HepG2 (cell line): ENCODE measurements at regions not wholly inside any gene's neighbourhood (a gene's known extent, or its start where the extent isn't known, plus 50 kb on each side); places are given as distances from the start of the nearest gene placed in this dataset.

Source experiments
- AGO2 ChIP-seq: fragments of 200-400 bp; formaldehyde crosslinking; optimal IDR thresholded peaks from 2 replicates; pipeline ENCODE3; 2017; ENCODE audit warnings: mild to moderate bottlenecking, low read depth, low read length, moderate library complexity
- CBX1 ChIP-seq: IDR thresholded peaks from one replicate; pipeline ENCODE4 v1.6.1; 2016; ENCODE audit warnings: antibody characterized with exemption, low read depth
- ELF4 ChIP-seq: sonication (generic); formaldehyde crosslinking; IDR thresholded peaks from 2 replicates; pipeline ENCODE4 v1.5.0; 2020; ENCODE audit warnings: missing genetic modification reagents, mild to moderate bottlenecking, moderate library complexity, borderline replicate concordance
- GATAD2A ChIP-seq: IDR thresholded peaks from 2 replicates; pipeline ENCODE4 v1.6.1; 2016
- HDAC1 ChIP-seq: sonication (generic); formaldehyde crosslinking; IDR thresholded peaks from 2 replicates; pipeline ENCODE4 v1.5.1; 2020; ENCODE audit warnings: mild to moderate bottlenecking, missing genetic modification reagents
- JUND ChIP-seq: sonication (generic); formaldehyde crosslinking; IDR thresholded peaks from 2 replicates; pipeline ENCODE4 v1.8.0; 2022; ENCODE audit warnings: mild to moderate bottlenecking, missing genetic modification reagents
- MATR3 ChIP-seq: sonication (generic); formaldehyde crosslinking; IDR thresholded peaks from 2 replicates; pipeline ENCODE4 v1.4.0; 2020; ENCODE audit warnings: missing genetic modification reagents
- NR2C2 ChIP-seq: sonication (generic); formaldehyde crosslinking; IDR thresholded peaks from 2 replicates; pipeline ENCODE4 v1.4.0; 2020; ENCODE audit warnings: missing genetic modification reagents, mild to moderate bottlenecking, moderate library complexity, borderline replicate concordance
- PITX1 ChIP-seq: sonication (generic); formaldehyde crosslinking; IDR thresholded peaks from 2 replicates; pipeline ENCODE4 v1.5.1; 2020; ENCODE audit warnings: mild to moderate bottlenecking, missing genetic modification reagents
- RBFOX2 ChIP-seq: fragments of 200-400 bp; formaldehyde crosslinking; IDR thresholded peaks from 2 replicates; pipeline ENCODE4 v1.6.1; 2017; ENCODE audit warnings: low read depth, mild to moderate bottlenecking, low read length
- SAP130 ChIP-seq: IDR thresholded peaks from 2 replicates; pipeline ENCODE4 v1.6.1; 2016; ENCODE audit warnings: low read depth
- SRSF4 ChIP-seq: fragments of 200-400 bp; formaldehyde crosslinking; IDR thresholded peaks from one replicate; pipeline ENCODE4 v1.6.1; 2018; ENCODE audit warnings: mild to moderate bottlenecking, low read depth, low read length, moderate library complexity; ENCODE audit not compliant: poor library complexity, severe bottlenecking
- ZFAT ChIP-seq: sonication (generic); formaldehyde crosslinking; conservative IDR thresholded peaks from 2 replicates; pipeline ENCODE4 v1.8.1; 2023; ENCODE audit warnings: missing genetic modification reagents, inconsistent platforms
- ZFP82 ChIP-seq: sonication (generic); formaldehyde crosslinking; IDR thresholded peaks from 2 replicates; pipeline ENCODE4 v1.5.1; 2020; ENCODE audit warnings: mild to moderate bottlenecking, missing genetic modification reagents, borderline replicate concordance
- ZNF274 ChIP-seq: sonication (generic); formaldehyde crosslinking; IDR thresholded peaks from 2 replicates; pipeline ENCODE4 v1.5.1; 2020; ENCODE audit warnings: mild to moderate bottlenecking, missing genetic modification reagents
- ZNF350 ChIP-seq: sonication (generic); formaldehyde crosslinking; IDR thresholded peaks from 2 replicates; pipeline ENCODE4 v1.4.0; 2020; ENCODE audit warnings: mild to moderate bottlenecking, low read depth, missing genetic modification reagents, borderline replicate concordance
- ZNF432 ChIP-seq: sonication (generic); formaldehyde crosslinking; IDR thresholded peaks from 2 replicates; pipeline ENCODE4 v1.5.0; 2020; ENCODE audit warnings: missing genetic modification reagents, mild to moderate bottlenecking, borderline replicate concordance
- ZNF564 ChIP-seq: sonication (generic); formaldehyde crosslinking; IDR thresholded peaks from 2 replicates; pipeline ENCODE4 v1.8.1; 2023; ENCODE audit warnings: mild to moderate bottlenecking, missing genetic modification reagents
- ZNF749 ChIP-seq: sonication (generic); formaldehyde crosslinking; IDR thresholded peaks from 2 replicates; pipeline ENCODE4 v1.8.0; 2022; ENCODE audit warnings: mild to moderate bottlenecking, missing genetic modification reagents, moderate library complexity, borderline replicate concordance
- ZNF772 ChIP-seq: sonication (generic); formaldehyde crosslinking; IDR thresholded peaks from 2 replicates; pipeline ENCODE4 v1.5.0; 2020; ENCODE audit warnings: mild to moderate bottlenecking, missing genetic modification reagents
- ZSCAN12 ChIP-seq: sonication (generic); formaldehyde crosslinking; IDR thresholded peaks from 2 replicates; pipeline ENCODE4 v1.9.0; 2021; ENCODE audit warnings: mild to moderate bottlenecking, missing genetic modification reagents
- ZSCAN22 ChIP-seq: sonication (generic); formaldehyde crosslinking; IDR thresholded peaks from 2 replicates; pipeline ENCODE4 v1.4.0; 2020; ENCODE audit warnings: mild to moderate bottlenecking, missing genetic modification reagents
- TF ChIP-seq, protein P1 (sequence below): sonication (generic); formaldehyde crosslinking; IDR thresholded peaks from 2 replicates; pipeline ENCODE4 v1.8.1; 2023; ENCODE audit warnings: mild to moderate bottlenecking, missing genetic modification reagents
- TF ChIP-seq, protein P2 (sequence below): sonication (generic); formaldehyde crosslinking; IDR thresholded peaks from 2 replicates; pipeline ENCODE4 v1.5.1; 2020; ENCODE audit warnings: missing genetic modification reagents, mild to moderate bottlenecking, borderline replicate concordance
- TF ChIP-seq, protein P3 (sequence below): sonication (generic); formaldehyde crosslinking; conservative IDR thresholded peaks from 2 replicates; pipeline ENCODE4 v1.5.0; 2020; ENCODE audit warnings: missing genetic modification reagents
- TF ChIP-seq, protein P4 (sequence below): sonication (generic); formaldehyde crosslinking; IDR thresholded peaks from 2 replicates; pipeline ENCODE4 v1.5.0; 2020; ENCODE audit warnings: missing genetic modification reagents

DNA sequence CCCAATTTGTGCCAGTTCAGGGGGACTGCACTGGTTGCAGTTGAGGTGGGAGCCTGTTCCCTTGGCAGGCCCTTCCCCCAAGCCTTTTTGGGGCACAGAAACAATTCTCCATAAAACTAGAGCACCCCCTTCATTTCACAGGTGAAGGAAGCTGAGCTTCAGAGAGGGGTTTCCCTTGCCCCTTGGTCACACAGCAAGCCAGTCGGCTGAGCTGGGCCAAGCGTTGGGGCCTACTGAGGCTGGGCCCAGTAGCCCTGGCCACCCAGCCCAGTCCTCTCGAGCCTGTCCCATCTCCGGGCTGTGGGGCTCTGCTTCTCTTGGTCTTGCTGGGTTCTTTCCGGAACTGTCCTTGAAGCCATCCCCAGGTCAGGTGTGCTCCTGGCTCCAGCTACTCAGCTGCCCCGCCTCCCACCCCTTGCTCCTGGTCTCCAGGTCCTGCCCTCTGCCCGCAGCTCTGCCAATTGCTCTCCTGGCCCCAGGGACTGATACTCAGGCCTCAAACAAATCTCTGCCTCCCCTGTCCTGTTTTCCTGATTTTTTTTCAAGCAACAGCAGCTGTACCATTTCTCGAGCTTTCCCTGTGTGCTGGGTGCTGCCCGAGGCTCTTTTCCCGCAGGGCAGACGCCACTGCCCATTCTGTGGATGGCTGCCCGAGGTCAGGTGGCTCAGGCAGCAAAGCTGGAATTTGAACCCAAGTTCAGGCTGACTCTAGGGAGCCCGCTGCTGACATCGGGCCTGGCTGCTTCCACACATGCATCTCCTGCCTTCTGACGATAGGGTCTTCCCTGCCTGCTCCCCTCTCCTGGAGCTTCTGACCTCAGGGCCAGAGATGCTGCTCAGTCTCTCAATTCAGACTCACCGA lies 87.4 kb upstream of the NKD1 start (continued):
- TF ChIP-seq, protein P1, sequence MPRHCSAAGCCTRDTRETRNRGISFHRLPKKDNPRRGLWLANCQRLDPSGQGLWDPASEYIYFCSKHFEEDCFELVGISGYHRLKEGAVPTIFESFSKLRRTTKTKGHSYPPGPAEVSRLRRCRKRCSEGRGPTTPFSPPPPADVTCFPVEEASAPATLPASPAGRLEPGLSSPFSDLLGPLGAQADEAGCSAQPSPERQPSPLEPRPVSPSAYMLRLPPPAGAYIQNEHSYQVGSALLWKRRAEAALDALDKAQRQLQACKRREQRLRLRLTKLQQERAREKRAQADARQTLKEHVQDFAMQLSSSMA (CRISPR knock-in tag), result peak; percentile 66; the same call in 1 of the 2 replicates
- TF ChIP-seq, protein P2, sequence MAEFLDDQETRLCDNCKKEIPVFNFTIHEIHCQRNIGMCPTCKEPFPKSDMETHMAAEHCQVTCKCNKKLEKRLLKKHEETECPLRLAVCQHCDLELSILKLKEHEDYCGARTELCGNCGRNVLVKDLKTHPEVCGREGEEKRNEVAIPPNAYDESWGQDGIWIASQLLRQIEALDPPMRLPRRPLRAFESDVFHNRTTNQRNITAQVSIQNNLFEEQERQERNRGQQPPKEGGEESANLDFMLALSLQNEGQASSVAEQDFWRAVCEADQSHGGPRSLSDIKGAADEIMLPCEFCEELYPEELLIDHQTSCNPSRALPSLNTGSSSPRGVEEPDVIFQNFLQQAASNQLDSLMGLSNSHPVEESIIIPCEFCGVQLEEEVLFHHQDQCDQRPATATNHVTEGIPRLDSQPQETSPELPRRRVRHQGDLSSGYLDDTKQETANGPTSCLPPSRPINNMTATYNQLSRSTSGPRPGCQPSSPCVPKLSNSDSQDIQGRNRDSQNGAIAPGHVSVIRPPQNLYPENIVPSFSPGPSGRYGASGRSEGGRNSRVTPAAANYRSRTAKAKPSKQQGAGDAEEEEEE (CRISPR knock-in tag), result no peak; the same call in 1 of the 2 replicates
- TF ChIP-seq SAP130 (CRISPR knock-in tag), result peak; percentile 35; the same call in 1 of the 2 replicates
- TF ChIP-seq HDAC1 (CRISPR knock-in tag), result 0 out of 2 replicates have a peak, but pooled peaks have one; percentile 45
- no peak for TF ChIP-seq JUND (CRISPR knock-in tag)
- TF ChIP-seq ELF4, result no peak
- no peak for TF ChIP-seq ZFAT (CRISPR knock-in tag)
- TF ChIP-seq NR2C2, result no peak
- TF ChIP-seq CBX1, result peak; percentile 53
- TF ChIP-seq PITX1 (CRISPR knock-in tag), result peak; percentile 13; the same call in 1 of the 2 replicates
- TF ChIP-seq ZFP82, result no peak
- TF ChIP-seq AGO2, result no peak
- TF ChIP-seq GATAD2A (CRISPR knock-in tag), result no peak
- TF ChIP-seq ZNF772, result 0 out of 2 replicates have a peak, but pooled peaks have one; percentile 14
- TF ChIP-seq ZNF350, result 0 out of 2 replicates have a peak, but pooled peaks have one; percentile 22
- TF ChIP-seq ZNF564 (CRISPR knock-in tag), result no peak; the same call in 1 of the 2 replicates
- TF ChIP-seq ZNF749 (CRISPR knock-in tag), result no peak
- no peak for TF ChIP-seq ZNF432 (CRISPR knock-in tag)
- 0 out of 2 replicates have a peak, but pooled peaks have one; percentile 51 for TF ChIP-seq ZNF274 (CRISPR knock-in tag)
- TF ChIP-seq ZSCAN12 (CRISPR knock-in tag), result no peak
- TF ChIP-seq SRSF4, result no peak
- TF ChIP-seq, protein P3, sequence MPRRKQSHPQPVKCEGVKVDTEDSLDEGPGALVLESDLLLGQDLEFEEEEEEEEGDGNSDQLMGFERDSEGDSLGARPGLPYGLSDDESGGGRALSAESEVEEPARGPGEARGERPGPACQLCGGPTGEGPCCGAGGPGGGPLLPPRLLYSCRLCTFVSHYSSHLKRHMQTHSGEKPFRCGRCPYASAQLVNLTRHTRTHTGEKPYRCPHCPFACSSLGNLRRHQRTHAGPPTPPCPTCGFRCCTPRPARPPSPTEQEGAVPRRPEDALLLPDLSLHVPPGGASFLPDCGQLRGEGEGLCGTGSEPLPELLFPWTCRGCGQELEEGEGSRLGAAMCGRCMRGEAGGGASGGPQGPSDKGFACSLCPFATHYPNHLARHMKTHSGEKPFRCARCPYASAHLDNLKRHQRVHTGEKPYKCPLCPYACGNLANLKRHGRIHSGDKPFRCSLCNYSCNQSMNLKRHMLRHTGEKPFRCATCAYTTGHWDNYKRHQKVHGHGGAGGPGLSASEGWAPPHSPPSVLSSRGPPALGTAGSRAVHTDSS (CRISPR knock-in tag), result no peak
- TF ChIP-seq RBFOX2, result 0 out of 2 replicates have a peak, but pooled peaks have one; percentile 42
- no peak for TF ChIP-seq ZSCAN22
- no peak for TF ChIP-seq MATR3
- TF ChIP-seq, protein P4, sequence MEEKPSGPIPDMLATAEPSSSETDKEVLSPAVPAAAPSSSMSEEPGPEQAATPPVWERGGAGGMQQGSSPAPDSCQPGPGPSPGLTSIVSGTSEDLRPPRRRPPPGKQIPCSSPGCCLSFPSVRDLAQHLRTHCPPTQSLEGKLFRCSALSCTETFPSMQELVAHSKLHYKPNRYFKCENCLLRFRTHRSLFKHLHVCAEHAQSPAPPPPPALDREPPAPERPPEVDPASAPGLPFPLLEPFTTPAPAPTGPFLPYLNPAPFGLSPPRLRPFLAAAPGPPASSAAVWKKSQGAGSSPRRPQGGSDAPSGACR (CRISPR knock-in tag), result no peak
